ENCODE measurements at regions not wholly inside any gene's neighbourhood (a gene's known extent, or its start where the extent isn't known, plus 50 kb on each side); places are given as distances from the start of the nearest gene placed in this dataset.
"Not testable (repeated sequence)": the region's sequence is repeated elsewhere in the genome, so short reads cannot be mapped to it uniquely, and the experiment has no call there.

- no peak for DNase-seq
These were observed 1150.8 kb downstream of the STPG2 start for GRCh38 chr4:96992443-96992842.

GRCh38 chr4:96993560-96993959, 1149.7 kb downstream of the STPG2 start:
- no peak for DNase-seq

- no peak for DNase-seq
These were observed 1139.6 kb downstream of the STPG2 start for GRCh38 chr4:97003715-97004114.

- no peak for DNase-seq
These were observed 1130.0 kb downstream of the STPG2 start for GRCh38 chr4:97013309-97013708.

GRCh38 chr4:97013711-97014110, 1129.6 kb downstream of the STPG2 start:
- DNase-seq: no peak

GRCh38 chr4:97015301-97015700, 1128.0 kb downstream of the STPG2 start:
- no peak for DNase-seq

GRCh38 chr4:97016186-97016907, 1126.9 kb downstream of the STPG2 start:
- DNase-seq: no peak

- no peak for DNase-seq
These were observed 1115.4 kb downstream of the STPG2 start for GRCh38 chr4:97027728-97028410.

GRCh38 chr4:97028785-97029184, 1114.5 kb downstream of the STPG2 start:
- DNase-seq: no peak

- not testable (repeated sequence) for DNase-seq
These were observed 1105.7 kb downstream of the STPG2 start for GRCh38 chr4:97037411-97038145.

- no peak for DNase-seq
These were observed 1105.1 kb downstream of the STPG2 start for GRCh38 chr4:97038146-97038516.

GRCh38 chr4:97072666-97073065, 1070.6 kb downstream of the STPG2 start:
- no peak for DNase-seq

GRCh38 chr4:97073194-97073593, 1070.1 kb downstream of the STPG2 start:
- no peak for DNase-seq

GRCh38 chr4:97074531-97074930, 1068.7 kb downstream of the STPG2 start:
- no peak for DNase-seq

- DNase-seq: no peak
These were observed 1061.3 kb downstream of the STPG2 start for GRCh38 chr4:97081951-97082350.

- DNase-seq: not testable (repeated sequence)
These were observed 1046.2 kb downstream of the STPG2 start for GRCh38 chr4:97097036-97097435.

GRCh38 chr4:97101171-97101570, 1042.1 kb downstream of the STPG2 start:
- not testable (repeated sequence) for DNase-seq

GRCh38 chr4:97103252-97103651, 1040.0 kb downstream of the STPG2 start:
- no peak for DNase-seq

GRCh38 chr4:97104006-97104405, 1039.3 kb downstream of the STPG2 start:
- no peak for DNase-seq

GRCh38 chr4:97104666-97105065, 1038.6 kb downstream of the STPG2 start:
- no peak for DNase-seq

- DNase-seq: no peak
These were observed 1037.8 kb downstream of the STPG2 start for GRCh38 chr4:97105347-97106099.

GRCh38 chr4:97106161-97106560, 1037.1 kb downstream of the STPG2 start:
- no peak for DNase-seq

GRCh38 chr4:97110506-97110905, 1032.8 kb downstream of the STPG2 start:
- no peak for DNase-seq
